HUES48 (cell line): ENCODE measurements at regions not wholly inside any gene's neighbourhood (a gene's known extent, or its start where the extent isn't known, plus 50 kb on each side); places are given as distances from the start of the nearest gene placed in this dataset.

Source experiments
- H3K27ac ChIP-seq: one replicate; pipeline ENCODE4 v1.7.0; 2013; ENCODE audit warnings: low read depth, low read length, inconsistent platforms
- H3K27me3 ChIP-seq: 2 replicates; pipeline ENCODE4 v1.6.1; 2013; ENCODE audit warnings: mild to moderate bottlenecking, low read length; ENCODE audit not compliant: control insufficient read depth, insufficient read depth
- H3K36me3 ChIP-seq: 2 replicates; pipeline ENCODE4 v1.6.1; 2013; ENCODE audit warnings: low read length; ENCODE audit not compliant: control insufficient read depth, insufficient read depth
- H3K4me1 ChIP-seq: 2 replicates; pipeline ENCODE4 v1.6.1; 2013; ENCODE audit warnings: mild to moderate bottlenecking, low read length; ENCODE audit not compliant: control insufficient read depth, insufficient read depth
- H3K4me3 ChIP-seq: 2 replicates; pipeline ENCODE4 v1.5.1; 2013; ENCODE audit warnings: mild to moderate bottlenecking, low read depth, low read length
- H3K9ac ChIP-seq: 2 replicates; pipeline ENCODE4 v1.6.1; 2013; ENCODE audit warnings: mild to moderate bottlenecking, low read depth, low read length, moderate library complexity
- H3K9me3 ChIP-seq: 2 replicates; pipeline ENCODE4 v1.6.1; 2013; ENCODE audit warnings: low read length; ENCODE audit not compliant: control insufficient read depth, insufficient read depth

DNA sequence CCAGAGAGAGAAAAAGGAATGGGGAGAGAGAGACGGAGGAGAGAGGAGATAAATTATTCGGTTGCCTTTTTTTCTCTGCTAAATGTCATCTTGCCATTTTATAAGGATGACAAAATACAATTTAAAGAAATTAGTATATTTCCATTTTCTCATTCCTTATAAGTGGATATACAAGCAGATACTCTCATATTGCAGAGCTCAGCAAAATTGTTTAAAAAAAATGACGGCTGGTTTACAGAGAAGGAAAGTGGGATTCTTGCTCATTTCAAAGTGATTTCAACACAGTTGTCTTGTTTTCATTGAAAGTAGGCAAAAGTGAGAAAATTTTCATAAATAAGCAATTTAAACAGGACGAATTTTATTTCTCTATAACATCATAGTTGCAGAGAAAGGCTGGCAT, 641.9 kb upstream of the CDH6 start:
- no peak overlapping the region for H3K9ac ChIP-seq
- no peaks in the 10 kb centered on the region for H3K27me3 ChIP-seq
- H3K4me1 ChIP-seq, result no peaks in the 10 kb centered on the region
- no peak overlapping the region for H3K27ac ChIP-seq
- H3K36me3 ChIP-seq, result no peaks in the 10 kb centered on the region
- no peak overlapping the region for H3K4me3 ChIP-seq
- no peaks in the 10 kb centered on the region for H3K9me3 ChIP-seq

DNA sequence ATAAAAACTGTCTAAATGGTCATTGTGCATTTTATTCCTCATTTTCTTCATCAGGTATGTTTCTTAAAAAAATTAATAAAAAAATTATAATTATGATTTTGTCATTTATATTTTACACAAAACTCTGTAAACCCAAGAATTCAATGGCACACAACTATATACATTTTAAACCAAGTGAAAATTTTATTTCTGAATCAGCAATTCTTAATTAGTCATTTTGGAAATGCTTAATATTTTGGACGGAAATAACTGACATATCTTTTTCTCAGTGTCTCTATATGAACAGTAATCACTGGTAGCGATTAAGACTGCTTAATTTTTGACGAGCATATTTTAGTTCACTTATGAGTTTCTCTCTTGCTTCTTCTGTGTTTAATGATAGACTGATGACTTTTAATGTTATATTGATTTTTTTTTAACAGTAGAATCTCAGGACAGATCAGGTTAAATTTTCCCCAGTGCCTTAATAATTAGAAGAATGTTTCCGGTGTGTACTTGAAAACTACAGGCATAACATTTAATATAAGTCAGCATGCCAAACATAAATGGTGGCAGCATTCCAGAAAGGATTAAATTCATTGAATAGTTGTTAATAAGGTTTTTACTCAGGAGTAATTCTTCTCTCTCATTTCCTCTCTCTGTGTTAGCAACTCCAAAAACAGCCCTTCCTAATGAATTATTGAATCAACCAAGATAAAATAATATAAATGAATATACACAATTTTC, 644.7 kb upstream of the CDH6 start:
- Histone ChIP-seq H3K27me3 (no peaks in the 10 kb centered on the region), H3K9me3 (no peaks in the 10 kb centered on the region), H3K27ac (no peak overlapping the region), H3K4me3 (no peak overlapping the region), H3K9ac (no peak overlapping the region), H3K36me3 (no peaks in the 10 kb centered on the region), H3K4me1 (no peaks in the 10 kb centered on the region)

DNA sequence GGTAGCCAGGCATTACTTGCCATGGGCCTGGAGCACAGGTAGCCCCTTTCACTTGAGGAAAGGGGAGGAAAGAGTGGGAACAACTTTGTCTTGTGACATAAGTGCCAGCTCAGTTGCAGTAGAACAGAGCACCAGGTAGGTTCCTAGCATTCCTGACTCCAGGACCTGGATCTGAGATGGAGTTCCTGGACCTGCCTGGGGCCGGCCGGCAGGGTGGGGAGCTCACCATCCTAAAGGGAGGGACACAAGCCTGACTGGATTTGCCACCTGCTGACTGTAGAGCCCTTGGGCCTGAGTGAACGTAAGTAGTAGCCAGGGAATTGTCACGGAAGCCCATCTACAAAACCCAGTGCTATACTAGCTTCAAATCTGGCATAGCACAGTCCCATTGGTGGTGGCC, 653.3 kb upstream of the CDH6 start:
- H3K27me3 ChIP-seq, result no peaks in the 10 kb centered on the region
- H3K4me1 ChIP-seq, result no peaks in the 10 kb centered on the region
- no peak overlapping the region for H3K4me3 ChIP-seq
- no peak overlapping the region for H3K9ac ChIP-seq
- H3K9me3 ChIP-seq, result no peaks in the 10 kb centered on the region
- H3K27ac ChIP-seq, result no peak overlapping the region
- no peaks in the 10 kb centered on the region for H3K36me3 ChIP-seq

DNA sequence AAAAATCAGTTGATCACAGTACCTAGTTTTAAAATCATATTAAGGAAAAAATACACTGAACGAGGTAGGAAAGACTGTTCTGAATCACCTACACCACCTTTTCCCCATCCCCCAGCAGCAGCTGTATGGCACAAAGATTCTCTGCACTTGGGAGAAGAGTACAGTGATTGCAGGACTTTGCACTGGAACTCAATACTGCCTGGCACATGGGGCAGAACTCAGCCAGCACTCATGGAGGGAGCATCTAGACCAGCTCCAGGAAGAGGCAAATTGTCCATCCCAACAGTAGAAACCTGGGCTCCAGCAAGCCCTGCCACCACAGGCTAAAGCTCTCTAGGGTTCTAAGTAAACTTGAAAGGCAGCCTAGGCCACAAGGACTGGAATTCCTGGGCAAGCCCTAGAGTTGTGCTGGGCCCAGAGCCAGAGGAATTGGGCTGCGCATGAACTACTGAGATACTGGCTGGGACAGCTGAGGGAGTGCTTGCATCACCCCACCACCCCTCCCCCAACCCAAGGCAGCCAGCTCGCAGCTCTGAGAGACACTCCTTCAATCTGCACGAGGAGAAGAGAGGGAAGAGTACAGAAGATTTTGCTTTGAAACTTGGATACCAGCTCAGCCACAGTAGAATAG, 654.4 kb upstream of the CDH6 start:
- Histone ChIP-seq H3K9me3 (no peaks in the 10 kb centered on the region), H3K9ac (no peak overlapping the region), H3K27ac (no peak overlapping the region), H3K4me3 (no peak overlapping the region), H3K4me1 (no peaks in the 10 kb centered on the region), H3K36me3 (no peaks in the 10 kb centered on the region), H3K27me3 (no peaks in the 10 kb centered on the region)

DNA sequence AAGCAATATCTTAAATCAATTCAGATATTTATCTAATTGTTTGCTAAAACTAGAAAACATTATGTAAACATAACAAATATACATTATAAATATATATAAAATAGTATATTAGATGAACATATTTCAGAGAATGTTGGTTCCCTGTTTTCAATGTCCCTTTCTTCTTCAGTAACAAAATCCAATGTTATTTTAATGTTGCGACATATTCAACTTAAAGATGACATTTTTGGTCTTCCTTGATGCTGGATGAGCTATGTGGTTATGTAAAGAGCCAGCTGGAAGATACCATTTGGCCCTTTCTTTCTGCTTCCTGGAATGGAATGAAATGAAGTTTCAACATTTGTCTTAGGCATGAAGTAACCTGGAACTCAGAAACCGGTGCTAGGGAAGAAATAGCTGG, 668.1 kb upstream of the CDH6 start:
- H3K4me1 ChIP-seq, result peaks cover 21% of the 10 kb centered on the region
- no peaks in the 10 kb centered on the region for H3K9me3 ChIP-seq
- no peaks in the 10 kb centered on the region for H3K27me3 ChIP-seq
- H3K4me3 ChIP-seq, result no peak overlapping the region
- H3K36me3 ChIP-seq, result no peaks in the 10 kb centered on the region
- H3K27ac ChIP-seq, result no peak overlapping the region
- no peak overlapping the region for H3K9ac ChIP-seq

DNA sequence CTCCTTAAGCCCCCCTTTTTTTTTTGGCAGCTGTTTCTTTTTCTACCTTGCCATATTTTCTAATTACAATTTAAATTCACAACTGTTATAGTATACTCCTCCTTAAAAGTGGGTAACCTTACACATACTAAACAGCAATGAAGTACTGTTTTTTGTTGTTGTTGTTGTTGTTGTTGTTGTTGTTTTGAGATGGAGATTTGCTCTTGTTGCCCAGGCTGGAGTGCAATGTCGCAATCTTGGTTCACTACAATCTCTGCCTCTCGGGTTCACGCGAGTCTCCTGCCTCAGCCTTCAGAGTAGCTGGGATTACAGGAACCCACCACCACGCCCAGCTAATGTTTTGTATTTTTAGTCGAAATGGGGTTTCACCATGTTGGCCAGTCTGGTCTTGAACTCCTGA, 669.1 kb upstream of the CDH6 start:
- Histone ChIP-seq H3K27me3 (no peaks in the 10 kb centered on the region), H3K36me3 (no peaks in the 10 kb centered on the region), H3K27ac (no peak overlapping the region), H3K4me1 (peaks cover 21% of the 10 kb centered on the region), H3K4me3 (no peak overlapping the region), H3K9ac (no peak overlapping the region), H3K9me3 (no peaks in the 10 kb centered on the region)

DNA sequence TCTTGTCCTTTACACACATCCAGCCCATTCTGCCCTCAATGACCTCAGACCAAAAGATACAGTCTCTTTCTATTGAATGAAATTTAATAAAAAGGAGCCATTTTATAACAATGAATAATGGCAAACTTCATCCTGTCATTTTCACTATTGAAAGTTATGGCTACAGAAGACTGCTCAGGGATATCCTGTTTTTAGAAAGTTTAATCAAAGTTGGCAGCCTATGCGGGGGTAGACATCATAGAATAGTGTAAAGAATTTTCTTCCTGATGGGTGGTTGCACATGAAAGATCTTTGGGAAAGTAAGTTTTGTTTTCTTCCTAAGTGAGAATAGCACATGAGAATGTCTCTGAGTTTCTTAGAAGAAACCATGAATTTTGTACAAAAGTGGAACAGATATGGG, 670.4 kb upstream of the CDH6 start:
- Histone ChIP-seq H3K9ac (no peak overlapping the region), H3K4me1 (peaks cover 21% of the 10 kb centered on the region), H3K9me3 (no peaks in the 10 kb centered on the region), H3K36me3 (no peaks in the 10 kb centered on the region), H3K27me3 (no peaks in the 10 kb centered on the region), H3K4me3 (no peak overlapping the region), H3K27ac (no peak overlapping the region)

DNA sequence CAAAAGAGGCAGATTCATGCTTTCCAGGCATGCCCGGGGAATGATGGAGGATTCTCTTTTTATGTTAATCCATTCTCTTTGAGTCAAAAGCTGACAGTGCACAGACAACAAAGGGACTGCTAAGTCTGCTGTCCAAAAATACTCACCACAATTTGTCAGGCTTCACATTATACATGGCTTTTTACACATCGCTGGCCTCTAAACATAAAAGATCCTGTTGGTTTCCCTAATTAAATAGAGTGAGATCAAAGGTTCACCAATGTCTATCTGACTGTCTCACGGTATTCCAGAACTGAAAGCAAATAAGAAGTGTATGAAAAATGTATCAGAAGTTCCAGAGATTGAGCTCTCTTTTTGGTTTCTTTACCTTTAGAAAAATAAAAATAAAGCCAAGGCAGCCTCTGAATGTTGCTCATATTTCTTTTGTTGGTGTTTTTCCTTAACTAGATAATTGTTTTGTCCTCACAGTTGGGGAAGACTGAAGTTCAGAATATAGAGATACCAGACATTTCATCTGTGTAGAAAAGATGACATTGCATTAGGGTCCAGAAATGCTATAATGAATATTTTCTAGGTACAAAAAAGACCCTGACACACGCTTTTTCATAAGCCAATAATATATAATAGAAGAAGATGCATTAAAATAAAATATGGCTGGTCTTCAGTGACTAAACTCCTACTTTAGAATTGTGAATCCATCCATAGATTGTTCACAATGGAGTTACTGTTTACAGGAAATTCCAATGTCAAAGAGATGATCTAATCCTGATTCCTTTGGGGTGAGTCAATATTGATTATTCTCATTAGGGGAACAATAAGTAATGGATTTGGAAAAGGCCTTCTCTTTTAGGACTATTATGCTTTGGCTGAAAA, 688.2 kb upstream of the CDH6 start:
- H3K36me3 ChIP-seq, result no peaks in the 10 kb centered on the region
- no peaks in the 10 kb centered on the region for H3K27me3 ChIP-seq
- H3K4me1 ChIP-seq, result peaks cover 16% of the 10 kb centered on the region
- H3K9ac ChIP-seq, result no peak overlapping the region
- no peaks in the 10 kb centered on the region for H3K9me3 ChIP-seq
- H3K27ac ChIP-seq, result peak overlapping the region; percentile 86
- H3K4me3 ChIP-seq, result no peak overlapping the region; the same call in 1 of the 2 replicates

DNA sequence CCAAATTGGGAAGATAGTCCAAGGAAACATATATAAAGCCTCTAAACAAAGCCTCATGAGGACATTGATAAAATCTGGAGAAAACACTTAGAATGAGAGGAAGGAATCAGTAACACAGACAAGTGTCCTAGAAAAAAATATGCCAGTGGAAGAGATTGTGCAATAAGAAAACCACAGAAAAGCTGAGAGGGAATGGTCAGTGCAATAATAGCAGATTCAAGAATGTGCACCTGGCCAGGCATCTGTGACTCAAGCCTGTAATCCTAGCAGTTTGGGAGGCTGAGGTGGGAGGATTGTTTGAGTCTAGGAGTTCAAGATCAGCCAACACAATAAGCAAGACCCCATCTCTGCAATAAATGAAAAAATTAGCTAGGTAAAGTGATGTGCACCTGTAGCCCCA, 691.2 kb upstream of the CDH6 start:
- no peak overlapping the region for H3K9ac ChIP-seq
- H3K9me3 ChIP-seq, result no peaks in the 10 kb centered on the region
- H3K27ac ChIP-seq, result no peak overlapping the region
- H3K36me3 ChIP-seq, result no peaks in the 10 kb centered on the region
- H3K4me1 ChIP-seq, result peaks cover 16% of the 10 kb centered on the region
- H3K4me3 ChIP-seq, result no peak overlapping the region
- H3K27me3 ChIP-seq, result no peaks in the 10 kb centered on the region

DNA sequence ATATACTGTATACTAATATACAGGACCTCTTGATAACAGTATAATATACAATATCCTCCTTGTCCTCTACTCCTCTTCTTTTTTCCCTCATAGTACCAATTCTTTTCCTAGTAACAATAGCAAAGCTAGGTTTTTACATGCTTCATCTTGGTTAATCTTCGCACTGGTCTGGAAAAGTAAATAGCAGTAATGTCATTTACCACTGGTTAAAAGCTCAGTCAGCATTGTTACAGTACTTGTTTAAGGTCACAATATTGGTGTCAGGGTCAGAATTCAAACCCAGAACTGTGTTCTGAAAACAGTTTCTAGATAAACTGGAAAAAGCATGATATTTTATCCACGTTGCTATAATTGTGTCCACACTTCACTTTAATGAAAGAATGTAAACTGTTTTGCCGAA, 692.4 kb upstream of the CDH6 start:
- no peaks in the 10 kb centered on the region for H3K9me3 ChIP-seq
- no peaks in the 10 kb centered on the region for H3K36me3 ChIP-seq
- H3K27me3 ChIP-seq, result no peaks in the 10 kb centered on the region
- peaks cover 15% of the 10 kb centered on the region for H3K4me1 ChIP-seq
- H3K4me3 ChIP-seq, result no peak overlapping the region
- no peak overlapping the region for H3K27ac ChIP-seq
- H3K9ac ChIP-seq, result no peak overlapping the region

DNA sequence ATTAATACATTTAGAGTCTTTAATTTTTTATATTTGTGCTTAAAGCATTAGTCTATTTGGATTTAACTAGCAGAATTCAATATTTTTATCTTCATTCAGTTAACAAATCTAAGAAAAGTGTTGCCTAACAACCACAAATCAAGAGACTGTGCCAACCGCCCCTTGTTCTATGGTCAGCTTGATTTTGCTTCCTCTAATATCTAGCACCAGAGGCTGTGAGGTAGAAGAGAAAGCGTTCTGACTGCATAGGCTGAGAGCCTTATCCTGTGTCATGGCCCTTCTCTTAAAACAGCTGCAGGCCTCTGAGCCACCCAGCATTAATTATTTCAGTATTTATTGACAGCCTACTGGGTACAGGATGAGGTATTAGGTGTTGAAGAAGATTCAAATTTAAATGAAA, 693.0 kb upstream of the CDH6 start:
- H3K27ac ChIP-seq, result no peak overlapping the region
- no peak overlapping the region for H3K9ac ChIP-seq
- no peaks in the 10 kb centered on the region for H3K9me3 ChIP-seq
- no peaks in the 10 kb centered on the region for H3K36me3 ChIP-seq
- no peak overlapping the region for H3K4me3 ChIP-seq
- no peaks in the 10 kb centered on the region for H3K27me3 ChIP-seq
- peaks cover 10% of the 10 kb centered on the region for H3K4me1 ChIP-seq
